ENCODE measurements at regions not wholly inside any gene's neighbourhood (a gene's known extent, or its start where the extent isn't known, plus 50 kb on each side); places are given as distances from the start of the nearest gene placed in this dataset.

GRCh38 chr11:134751766-134752165, 339.7 kb upstream of the B3GAT1 start:
- Histone ChIP-seq H3K4me1 (no peaks in the 10 kb centered on the region), H3K9me3 (no peaks in the 10 kb centered on the region), H3K27me3 (peaks cover 9% of the 10 kb centered on the region), H3K36me3 (no peaks in the 10 kb centered on the region), H3K27ac (no peak overlapping the region), H3K4me3 (no peak overlapping the region)
- intact Hi-C loops (cut with DNase I; ENCODE audit: low total_unique reads) (no loop called here), in situ Hi-C loops (cut with MboI; ENCODE audit: low pct_ligation_motif_present in 1 of 4, low pct_unique_long_range_greater_than_20kb in 1 of 4, low sequenced_read_pairs in 3 of 4) (no loop called here)
- DNase-seq: no peak
- WGBS, 2 donors (ENCODE audit: low coverage in 1 of 2): 76 to 80% methylated on average over 1 to 6 of the region's 6 CpGs
- TF ChIP-seq POLR2A (IDR thresholded peaks at IDR 0.05) (no peak), EP300 (IDR thresholded peaks at IDR 0.05; ENCODE audit: low read depth) (no peak), POLR2AphosphoS5 (IDR thresholded peaks at IDR 0.05) (no peak), CTCF (IDR thresholded peaks at IDR 0.05) (no peak)

GRCh38 chr11:134751031-134751585, 339.1 kb upstream of the B3GAT1 start:
- Histone ChIP-seq H3K36me3 (no peaks in the 10 kb centered on the region), H3K4me1 (no peaks in the 10 kb centered on the region), H3K27ac (no peak overlapping the region), H3K27me3 (peaks cover 9% of the 10 kb centered on the region), H3K9me3 (no peaks in the 10 kb centered on the region), H3K4me3 (no peak overlapping the region)
- intact Hi-C loops (cut with DNase I; ENCODE audit: low total_unique reads): no loop called here
- 72% methylated on average over 8 of the region's 8 CpGs; no CpG with 5 or more reads in 1 of the 2 donors for WGBS, 2 donors (ENCODE audit: low coverage in 1 of 2)
- no peak for DNase-seq
- TF ChIP-seq CTCF (IDR thresholded peaks at IDR 0.05) (no peak), POLR2AphosphoS5 (IDR thresholded peaks at IDR 0.05) (no peak), EP300 (IDR thresholded peaks at IDR 0.05; ENCODE audit: low read depth) (no peak), POLR2A (IDR thresholded peaks at IDR 0.05) (no peak)
- in situ Hi-C loops (cut with MboI; ENCODE audit: low pct_ligation_motif_present in 1 of 4, low pct_unique_long_range_greater_than_20kb in 1 of 4, low sequenced_read_pairs in 3 of 4): no loop called here

- in situ Hi-C loops (cut with MboI; ENCODE audit: low pct_ligation_motif_present in 1 of 4, low pct_unique_long_range_greater_than_20kb in 1 of 4, low sequenced_read_pairs in 3 of 4): no loop called here
- Histone ChIP-seq H3K9me3 (no peaks in the 10 kb centered on the region), H3K4me3 (no peak overlapping the region), H3K4me1 (no peaks in the 10 kb centered on the region), H3K27ac (no peak overlapping the region), H3K36me3 (no peaks in the 10 kb centered on the region), H3K27me3 (peaks cover 9% of the 10 kb centered on the region)
- WGBS, 2 donors (ENCODE audit: low coverage in 1 of 2): 60% methylated on average over 2 of the region's 2 CpGs; no CpG with 5 or more reads in 1 of the 2 donors
- intact Hi-C loops (cut with DNase I; ENCODE audit: low total_unique reads): no loop called here
- TF ChIP-seq EP300 (IDR thresholded peaks at IDR 0.05; ENCODE audit: low read depth) (no peak), CTCF (IDR thresholded peaks at IDR 0.05) (no peak), POLR2A (IDR thresholded peaks at IDR 0.05) (no peak), POLR2AphosphoS5 (IDR thresholded peaks at IDR 0.05) (no peak)
- DNase-seq: no peak
These were observed 338.6 kb upstream of the B3GAT1 start for GRCh38 chr11:134750619-134751018.

- Histone ChIP-seq H3K9me3 (no peaks in the 10 kb centered on the region), H3K27me3 (peaks cover 14% of the 10 kb centered on the region), H3K4me3 (no peak overlapping the region), H3K4me1 (no peaks in the 10 kb centered on the region), H3K27ac (no peak overlapping the region), H3K36me3 (no peaks in the 10 kb centered on the region)
- intact Hi-C loops (cut with DNase I; ENCODE audit: low total_unique reads) (loop anchor here (5.0 kb wide), 1 partner anchor 1362 kb away; no protein-coding TSS in a partner anchor), in situ Hi-C loops (cut with MboI; ENCODE audit: low pct_ligation_motif_present in 1 of 4, low pct_unique_long_range_greater_than_20kb in 1 of 4, low sequenced_read_pairs in 3 of 4) (no loop called here)
- 45% methylated on average over 5 of the region's 5 CpGs; no CpG with 5 or more reads in 1 of the 2 donors for WGBS, 2 donors (ENCODE audit: low coverage in 1 of 2)
- no peak for TF ChIP-seq POLR2A (IDR thresholded peaks at IDR 0.05)
- no peak for TF ChIP-seq POLR2AphosphoS5 (IDR thresholded peaks at IDR 0.05)
- no peak for TF ChIP-seq EP300 (IDR thresholded peaks at IDR 0.05; ENCODE audit: low read depth)
- TF ChIP-seq CTCF (IDR thresholded peaks at IDR 0.05): no peak
- no peak for DNase-seq
These were observed 337.2 kb upstream of the B3GAT1 start for GRCh38 chr11:134749040-134749839.
